ENCODE measurements at regions not wholly inside any gene's neighbourhood (a gene's known extent, or its start where the extent isn't known, plus 50 kb on each side); places are given as distances from the start of the nearest gene placed in this dataset.
"Not testable (repeated sequence)": the region's sequence is repeated elsewhere in the genome, so short reads cannot be mapped to it uniquely, and the experiment has no call there.

GRCh38 chr1:229021034-229021433 is 249.9 kb upstream of the RAB4A start:
- TF ChIP-seq, protein P1, sequence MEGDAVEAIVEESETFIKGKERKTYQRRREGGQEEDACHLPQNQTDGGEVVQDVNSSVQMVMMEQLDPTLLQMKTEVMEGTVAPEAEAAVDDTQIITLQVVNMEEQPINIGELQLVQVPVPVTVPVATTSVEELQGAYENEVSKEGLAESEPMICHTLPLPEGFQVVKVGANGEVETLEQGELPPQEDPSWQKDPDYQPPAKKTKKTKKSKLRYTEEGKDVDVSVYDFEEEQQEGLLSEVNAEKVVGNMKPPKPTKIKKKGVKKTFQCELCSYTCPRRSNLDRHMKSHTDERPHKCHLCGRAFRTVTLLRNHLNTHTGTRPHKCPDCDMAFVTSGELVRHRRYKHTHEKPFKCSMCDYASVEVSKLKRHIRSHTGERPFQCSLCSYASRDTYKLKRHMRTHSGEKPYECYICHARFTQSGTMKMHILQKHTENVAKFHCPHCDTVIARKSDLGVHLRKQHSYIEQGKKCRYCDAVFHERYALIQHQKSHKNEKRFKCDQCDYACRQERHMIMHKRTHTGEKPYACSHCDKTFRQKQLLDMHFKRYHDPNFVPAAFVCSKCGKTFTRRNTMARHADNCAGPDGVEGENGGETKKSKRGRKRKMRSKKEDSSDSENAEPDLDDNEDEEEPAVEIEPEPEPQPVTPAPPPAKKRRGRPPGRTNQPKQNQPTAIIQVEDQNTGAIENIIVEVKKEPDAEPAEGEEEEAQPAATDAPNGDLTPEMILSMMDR (IDR thresholded peaks at IDR 0.05) = not testable (repeated sequence)
- not testable (repeated sequence) for TF ChIP-seq POLR2AphosphoS5, EP300 (IDR thresholded peaks at IDR 0.05)
